PC-9 (cell line): ENCODE measurements at regions not wholly inside any gene's neighbourhood (a gene's known extent, or its start where the extent isn't known, plus 50 kb on each side); places are given as distances from the start of the nearest gene placed in this dataset.

ENCODE experiments used
- BruUV-seq: library from RNA; stranded (reverse); fragments of 400-500 nt; replicated peaks from 2 replicates; lab custom pipeline; 2021; lab: Mats Ljungman, UMichigan
- CTCF ChIA-PET: fragments of 300-600 bp; sonication (Branson Sonifier 250); formaldehyde crosslinking; loops from one replicate; lab custom pipeline; 2022; ENCODE audit warnings: antibody characterized with exemption; lab: Charles Lee
- POLR2A ChIA-PET: fragments of 300-600 bp; sonication (Branson Sonifier 250); formaldehyde crosslinking; loops from one replicate; lab custom pipeline; 2022; ENCODE audit warnings: antibody characterized with exemption; ENCODE audit not compliant: unreplicated experiment; lab: Charles Lee
- DNase-seq, 2 experiments: peaks; one replicate each; pipeline versions ENCODE4 v3.0.0 to v3.0.0-alpha.2; 2015 to 2022; ENCODE audit warnings: mixed read lengths in 1 of 2
- H2AFZ ChIP-seq: fragments of 200-600 bp; sonication (generic); 2 replicates; pipeline ENCODE4 v1.8.1; 2017; ENCODE audit warnings: antibody characterized with exemption
- H3F3A ChIP-seq: fragments of 200-600 bp; sonication (generic); 2 replicates; pipeline ENCODE4 v1.8.1; 2017; ENCODE audit warnings: antibody characterized with exemption, mild to moderate bottlenecking, low read depth; ENCODE audit not compliant: insufficient read depth
- H3K27ac ChIP-seq: fragments of 200-600 bp; sonication (generic); 2 replicates; pipeline ENCODE4 v1.6.1; 2016; ENCODE audit warnings: mixed run types
- H3K27me3 ChIP-seq: fragments of 200-600 bp; sonication (generic); 2 replicates; pipeline ENCODE4 v1.6.1; 2016; ENCODE audit warnings: low read depth, mixed run types; ENCODE audit not compliant: insufficient read depth
- H3K36me3 ChIP-seq: fragments of 200-600 bp; sonication (generic); 2 replicates; pipeline ENCODE4 v1.6.1; 2016; ENCODE audit warnings: low read depth, mixed run types
- H3K4me1 ChIP-seq: fragments of 200-600 bp; sonication (generic); replicated peaks from 2 replicates; pipeline ENCODE4 v1.6.1; 2016; ENCODE audit warnings: mixed run types; ENCODE audit not compliant: insufficient read depth
- H3K4me2 ChIP-seq: fragments of 200-600 bp; sonication (generic); 2 replicates; pipeline ENCODE4 v1.6.1; 2017; ENCODE audit warnings: mixed run types
- H3K4me3 ChIP-seq: fragments of 200-600 bp; sonication (generic); 2 replicates; pipeline ENCODE4 v1.6.1; 2016; ENCODE audit warnings: mixed run types
- H3K79me2 ChIP-seq: fragments of 200-600 bp; sonication (generic); 2 replicates; pipeline ENCODE4 v1.6.1; 2017; ENCODE audit warnings: low read depth, mixed run types
- H3K9me2 ChIP-seq: fragments of 200-600 bp; sonication (generic); 2 replicates; pipeline ENCODE4 v1.8.1; 2017; ENCODE audit warnings: mild to moderate bottlenecking; ENCODE audit not compliant: insufficient read depth
- H3K9me3 ChIP-seq: fragments of 200-600 bp; sonication (generic); 2 replicates; pipeline ENCODE4 v1.8.1; 2016; ENCODE audit warnings: low read depth; ENCODE audit not compliant: insufficient read depth
- H4K20me1 ChIP-seq: fragments of 200-600 bp; sonication (generic); 2 replicates; pipeline ENCODE4 v1.8.1; 2017; ENCODE audit not compliant: insufficient read depth
- CTCF ChIP-seq: fragments of 200-600 bp; sonication (generic); conservative IDR thresholded peaks from 2 replicates; pipeline ENCODE4 v1.6.1; 2017; ENCODE audit warnings: mixed run types, antibody characterized with exemption, mild to moderate bottlenecking, moderate library complexity
- EZH2 ChIP-seq: fragments of 200-600 bp; sonication (generic); IDR thresholded peaks from 2 replicates; pipeline ENCODE4 v1.8.0; 2017; ENCODE audit warnings: antibody characterized with exemption, low read depth
- intact Hi-C: fragments of 100-400 bp; cut with micrococcal nuclease; formaldehyde crosslinking; loops from one replicate; pipeline ENCODE4 v1.10.0; 2022; ENCODE audit not compliant: unreplicated experiment

- Histone ChIP-seq H3K4me2 (no peak overlapping the region), H3K4me3 (no peak overlapping the region), H3K79me2 (no peaks in the 10 kb centered on the region), H2AFZ (no peak overlapping the region), H3K4me1 (peaks cover 1% of the 10 kb centered on the region; the same call in 1 of the 2 replicates), H4K20me1 (no peaks in the 10 kb centered on the region), H3K9me3 (no peaks in the 10 kb centered on the region), H3F3A (no peaks in the 10 kb centered on the region), H3K27me3 (no peaks in the 10 kb centered on the region), H3K27ac (no peak overlapping the region), H3K36me3 (no peaks in the 10 kb centered on the region), H3K9me2 (no peaks in the 10 kb centered on the region)
- TF ChIP-seq CTCF: no peak
- no peak for TF ChIP-seq EZH2
- no TSS peak for BruUV-seq
- CTCF ChIA-PET: no interaction called here
- intact Hi-C loops: no loop called here
- POLR2A ChIA-PET: no interaction called here
- DNase-seq: no peak
Measured at GRCh38 chr14:101178184-101179072, 274.9 kb upstream of the RTL1 start.

GRCh38 chr14:101179691-101180211 is 276.2 kb upstream of the RTL1 start:
- no peak overlapping the region for H3K4me3 ChIP-seq
- no peak overlapping the region for H2AFZ ChIP-seq
- no peaks in the 10 kb centered on the region for H3K9me3 ChIP-seq
- no peaks in the 10 kb centered on the region for H3F3A ChIP-seq
- peaks cover 6% of the 10 kb centered on the region; the same call in 1 of the 2 replicates for H3K4me1 ChIP-seq
- ChIA-PET CTCF (no interaction called here), POLR2A (no interaction called here)
- H3K36me3 ChIP-seq: no peaks in the 10 kb centered on the region
- H4K20me1 ChIP-seq: no peaks in the 10 kb centered on the region
- DNase-seq: no peak
- H3K9me2 ChIP-seq: no peaks in the 10 kb centered on the region
- H3K79me2 ChIP-seq: no peaks in the 10 kb centered on the region
- BruUV-seq: no TSS peak
- H3K27ac ChIP-seq: no peak overlapping the region
- H3K27me3 ChIP-seq: no peaks in the 10 kb centered on the region
- intact Hi-C loops: no loop called here
- H3K4me2 ChIP-seq: no peak overlapping the region
- TF ChIP-seq EZH2: no peak
- no peak for TF ChIP-seq CTCF

- Histone ChIP-seq H3K27me3 (no peaks in the 10 kb centered on the region), H3K9me2 (no peaks in the 10 kb centered on the region), H4K20me1 (no peaks in the 10 kb centered on the region), H3K36me3 (no peaks in the 10 kb centered on the region), H3F3A (no peaks in the 10 kb centered on the region), H3K4me1 (peaks cover 6% of the 10 kb centered on the region; the same call in 1 of the 2 replicates), H2AFZ (no peak overlapping the region), H3K79me2 (no peaks in the 10 kb centered on the region), H3K4me2 (no peak overlapping the region), H3K4me3 (no peak overlapping the region), H3K9me3 (no peaks in the 10 kb centered on the region), H3K27ac (no peak overlapping the region)
- TF ChIP-seq EZH2: no peak
- no peak for TF ChIP-seq CTCF
- ChIA-PET CTCF (no interaction called here), POLR2A (no interaction called here)
- DNase-seq: no peak
- no TSS peak for BruUV-seq
- intact Hi-C loops: no loop called here
Measured at GRCh38 chr14:101181446-101182313, 278.2 kb upstream of the RTL1 start.
